Cardiac fibroblast (primary cell): ENCODE measurements at regions not wholly inside any gene's neighbourhood (a gene's known extent, or its start where the extent isn't known, plus 50 kb on each side); places are given as distances from the start of the nearest gene placed in this dataset.

Experiments
- DNase-seq, 2 donors: peaks; one replicate each; pipeline versions ENCODE4 v3.0.0 to v3.0.0-alpha.2; 2010; ENCODE audit warnings: low read depth in 2 of 2
- H3K4me3 ChIP-seq, 2 donors: replicated peaks in 1 of 2; 1 replicate in 1 of 2; 2 replicates in 1 of 2; pipeline ENCODE4 v1.5.1; 2011; ENCODE audit warnings: low read depth in 2 of 2, low read length in 2 of 2, mild to moderate bottlenecking in 2 of 2, moderate library complexity in 1 of 2
- TF ChIP-seq, protein P1 (sequence below): IDR thresholded peaks from one replicate; pipeline ENCODE4 v1.5.1; 2011; ENCODE audit warnings: low read depth, mild to moderate bottlenecking, low read length, inconsistent platforms

DNA sequence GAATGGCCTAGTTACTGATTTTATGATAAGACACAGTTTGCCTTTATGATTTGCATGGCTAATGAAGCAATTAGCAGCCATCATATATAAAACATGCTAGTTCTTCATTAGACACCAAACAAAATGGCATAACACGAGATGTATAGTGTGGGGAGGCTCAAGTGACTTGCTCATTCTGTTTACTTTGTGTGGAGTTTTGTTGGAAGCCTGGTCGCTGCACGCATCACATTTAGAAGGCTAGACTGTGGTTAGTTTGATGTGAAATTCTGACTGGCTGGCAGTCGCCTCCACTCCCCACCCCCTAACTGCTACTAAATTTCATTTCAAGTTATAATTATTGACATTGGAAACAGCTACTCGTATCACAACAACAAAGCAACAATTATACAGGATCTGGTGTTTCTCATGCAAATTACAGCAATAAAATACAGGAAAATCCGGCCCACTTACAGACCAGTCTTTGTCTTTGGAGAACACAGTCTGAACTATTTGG lies 356.1 kb downstream of the LMO4 start:
- peak overlapping the region; percentile 26 to 55 for H3K4me3 ChIP-seq
- TF ChIP-seq, protein P1, sequence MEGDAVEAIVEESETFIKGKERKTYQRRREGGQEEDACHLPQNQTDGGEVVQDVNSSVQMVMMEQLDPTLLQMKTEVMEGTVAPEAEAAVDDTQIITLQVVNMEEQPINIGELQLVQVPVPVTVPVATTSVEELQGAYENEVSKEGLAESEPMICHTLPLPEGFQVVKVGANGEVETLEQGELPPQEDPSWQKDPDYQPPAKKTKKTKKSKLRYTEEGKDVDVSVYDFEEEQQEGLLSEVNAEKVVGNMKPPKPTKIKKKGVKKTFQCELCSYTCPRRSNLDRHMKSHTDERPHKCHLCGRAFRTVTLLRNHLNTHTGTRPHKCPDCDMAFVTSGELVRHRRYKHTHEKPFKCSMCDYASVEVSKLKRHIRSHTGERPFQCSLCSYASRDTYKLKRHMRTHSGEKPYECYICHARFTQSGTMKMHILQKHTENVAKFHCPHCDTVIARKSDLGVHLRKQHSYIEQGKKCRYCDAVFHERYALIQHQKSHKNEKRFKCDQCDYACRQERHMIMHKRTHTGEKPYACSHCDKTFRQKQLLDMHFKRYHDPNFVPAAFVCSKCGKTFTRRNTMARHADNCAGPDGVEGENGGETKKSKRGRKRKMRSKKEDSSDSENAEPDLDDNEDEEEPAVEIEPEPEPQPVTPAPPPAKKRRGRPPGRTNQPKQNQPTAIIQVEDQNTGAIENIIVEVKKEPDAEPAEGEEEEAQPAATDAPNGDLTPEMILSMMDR = no peak
- peak; percentile 65 to 78 for DNase-seq

DNA sequence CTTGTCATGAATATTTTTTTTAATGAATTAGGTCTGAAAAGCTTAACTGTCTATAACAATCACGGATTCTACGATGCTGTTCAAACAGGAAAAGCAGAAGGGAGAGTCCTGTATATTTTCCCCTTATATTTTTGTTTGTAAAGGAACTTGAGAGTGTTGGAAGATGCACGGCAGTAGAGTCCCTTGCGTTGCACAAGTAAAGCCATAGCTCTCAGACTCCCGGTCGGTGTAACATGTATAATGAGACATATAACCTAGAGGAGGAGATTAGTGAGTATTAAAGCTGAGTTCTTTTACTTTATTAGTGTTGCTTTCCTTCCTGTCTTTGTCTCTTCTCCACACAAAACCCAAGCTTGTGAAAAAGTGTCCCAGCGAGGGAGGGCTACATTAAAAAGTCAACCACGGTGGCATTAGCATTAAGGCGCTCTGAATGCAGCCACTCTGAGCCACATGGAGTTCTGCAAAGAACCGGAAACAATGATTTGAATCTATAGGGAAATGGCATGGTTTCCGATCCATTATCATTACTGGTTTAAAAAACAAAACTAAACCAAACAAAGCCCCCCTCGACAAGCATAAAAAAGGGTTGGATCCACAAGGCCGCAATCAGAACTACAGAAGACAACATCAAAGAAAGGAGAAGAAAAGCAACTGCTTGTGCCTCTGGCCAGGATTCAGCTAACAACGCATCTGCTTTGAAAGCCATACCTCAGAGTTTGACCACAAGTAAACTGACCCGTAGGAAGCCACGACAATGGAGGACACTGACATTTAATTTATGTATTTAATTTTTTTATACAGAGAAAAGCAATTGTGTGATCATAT lies 356.8 kb downstream of the LMO4 start:
- no peak overlapping the region for H3K4me3 ChIP-seq
- peak; percentile 19 to 36 for DNase-seq
- TF ChIP-seq, protein P1 = no peak

DNA sequence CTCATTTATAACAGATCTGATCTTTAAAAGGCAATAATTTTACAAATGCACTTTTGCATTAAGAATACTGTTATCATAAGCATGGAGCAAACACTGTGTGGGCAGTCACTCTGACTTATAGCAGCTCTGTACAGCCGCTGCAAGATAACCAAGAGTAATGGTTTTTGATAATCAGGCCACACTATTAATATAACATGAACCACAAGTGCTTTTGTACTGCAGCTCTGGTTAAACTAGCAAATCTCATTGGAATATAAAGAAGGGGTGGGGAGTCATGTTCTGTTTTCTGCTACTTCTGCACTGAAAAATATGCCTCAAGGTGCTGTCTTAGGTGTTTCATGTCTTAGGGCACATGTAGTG lies 357.4 kb downstream of the LMO4 start:
- H3K4me3 ChIP-seq = no peak overlapping the region
- DNase-seq = no peak
- TF ChIP-seq, protein P1 = no peak

DNA sequence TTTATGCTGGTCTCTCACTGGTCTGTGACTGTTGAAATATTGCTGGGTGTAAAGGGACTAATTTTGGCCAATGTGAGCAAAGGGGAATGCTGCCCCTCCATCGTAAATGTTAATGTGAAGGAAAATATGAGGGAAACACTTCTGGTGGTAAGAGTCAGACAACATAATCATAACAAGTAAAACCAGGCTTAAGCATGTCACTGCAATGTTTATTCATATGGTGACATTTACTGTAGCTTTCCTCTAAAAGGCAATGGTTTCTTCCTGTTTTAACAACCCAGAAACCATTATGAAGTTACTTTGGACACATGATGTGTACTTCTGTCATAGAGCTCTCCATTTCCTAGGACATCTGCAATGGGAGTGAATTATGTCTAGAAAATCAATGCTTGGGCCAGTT lies 358.0 kb downstream of the LMO4 start:
- H3K4me3 ChIP-seq = no peak overlapping the region
- TF ChIP-seq, protein P1 = no peak
- DNase-seq = no peak

DNA sequence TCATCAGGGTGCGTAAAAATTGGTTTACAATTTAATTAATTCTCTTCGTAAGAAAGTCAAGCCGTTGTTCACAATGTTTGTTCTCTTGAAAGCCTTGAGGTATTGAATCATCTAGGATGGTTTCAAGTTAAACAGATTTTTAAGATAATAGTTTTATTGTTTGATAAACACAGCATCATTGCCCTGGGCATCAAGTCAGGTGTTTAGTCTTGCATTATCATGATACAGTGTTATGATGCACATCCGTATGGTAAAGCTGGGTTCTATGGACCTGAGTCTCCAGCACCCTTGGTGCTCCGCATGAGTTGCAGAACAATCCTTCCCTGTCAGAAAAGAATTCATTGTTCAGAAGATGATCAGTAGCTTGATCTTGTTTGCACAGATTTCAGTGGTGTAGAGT lies 359.5 kb downstream of the LMO4 start:
- TF ChIP-seq, protein P1 = no peak
- no peak overlapping the region for H3K4me3 ChIP-seq
- DNase-seq = no peak

DNA sequence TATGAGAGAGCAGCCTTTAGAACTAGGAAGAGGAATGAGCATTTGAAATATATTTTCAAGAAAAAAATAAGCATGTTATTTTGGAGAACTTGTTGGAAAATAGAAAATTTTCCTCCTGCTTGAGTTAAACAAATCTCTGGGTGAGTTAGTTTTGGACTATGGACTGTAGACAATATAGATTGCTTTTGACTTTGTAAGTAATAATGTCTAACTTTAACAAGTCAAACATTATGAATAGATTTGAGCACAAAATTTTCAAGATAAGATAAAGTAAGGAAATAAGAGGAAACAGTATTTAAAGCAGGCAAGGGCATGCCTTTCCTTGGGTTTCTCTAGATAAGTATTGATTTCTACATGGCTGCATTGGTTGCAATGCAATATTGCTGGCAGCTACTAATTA lies 360.8 kb downstream of the LMO4 start:
- TF ChIP-seq, protein P1 = no peak
- DNase-seq = no peak
- H3K4me3 ChIP-seq = no peak overlapping the region
